ENCODE measurements at regions not wholly inside any gene's neighbourhood (a gene's known extent, or its start where the extent isn't known, plus 50 kb on each side); places are given as distances from the start of the nearest gene placed in this dataset.

DNA sequence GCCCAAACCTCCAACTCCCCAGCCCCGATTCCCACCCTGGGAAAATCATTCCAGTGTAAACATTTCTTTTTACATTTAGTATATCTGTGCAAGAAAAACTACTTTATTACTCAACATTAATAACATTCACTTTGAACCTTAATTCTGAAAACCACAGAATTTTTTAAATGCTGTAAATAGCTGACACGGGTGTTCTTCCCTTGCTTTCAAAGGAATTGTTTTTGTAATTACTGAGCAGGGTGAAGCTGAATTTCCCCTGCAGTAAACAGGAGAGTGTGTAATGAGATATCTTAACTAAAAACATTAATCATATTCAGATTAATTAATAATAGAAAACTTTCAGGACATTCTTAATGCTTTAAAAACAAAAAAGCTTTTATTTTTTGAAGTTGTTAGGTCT is 99.3 kb upstream of the CITED2 start:
- TF ChIP-seq, protein P1, sequence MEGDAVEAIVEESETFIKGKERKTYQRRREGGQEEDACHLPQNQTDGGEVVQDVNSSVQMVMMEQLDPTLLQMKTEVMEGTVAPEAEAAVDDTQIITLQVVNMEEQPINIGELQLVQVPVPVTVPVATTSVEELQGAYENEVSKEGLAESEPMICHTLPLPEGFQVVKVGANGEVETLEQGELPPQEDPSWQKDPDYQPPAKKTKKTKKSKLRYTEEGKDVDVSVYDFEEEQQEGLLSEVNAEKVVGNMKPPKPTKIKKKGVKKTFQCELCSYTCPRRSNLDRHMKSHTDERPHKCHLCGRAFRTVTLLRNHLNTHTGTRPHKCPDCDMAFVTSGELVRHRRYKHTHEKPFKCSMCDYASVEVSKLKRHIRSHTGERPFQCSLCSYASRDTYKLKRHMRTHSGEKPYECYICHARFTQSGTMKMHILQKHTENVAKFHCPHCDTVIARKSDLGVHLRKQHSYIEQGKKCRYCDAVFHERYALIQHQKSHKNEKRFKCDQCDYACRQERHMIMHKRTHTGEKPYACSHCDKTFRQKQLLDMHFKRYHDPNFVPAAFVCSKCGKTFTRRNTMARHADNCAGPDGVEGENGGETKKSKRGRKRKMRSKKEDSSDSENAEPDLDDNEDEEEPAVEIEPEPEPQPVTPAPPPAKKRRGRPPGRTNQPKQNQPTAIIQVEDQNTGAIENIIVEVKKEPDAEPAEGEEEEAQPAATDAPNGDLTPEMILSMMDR (IDR thresholded peaks at IDR 0.05), result no peak
- TF ChIP-seq POLR2A (IDR thresholded peaks at IDR 0.05), result no peak

All from Peyer's patch (tissue), 4 donors.